Astrocyte (in vitro differentiated cells and primary cell): ENCODE measurements at regions not wholly inside any gene's neighbourhood (a gene's known extent, or its start where the extent isn't known, plus 50 kb on each side); places are given as distances from the start of the nearest gene placed in this dataset.

Source experiments
- EZH2 ChIP-seq: IDR thresholded peaks from 2 replicates; pipeline ENCODE4 v1.6.1; 2012; ENCODE audit warnings: mild to moderate bottlenecking, low read length, inconsistent platforms; ENCODE audit not compliant: insufficient read depth
- TF ChIP-seq, protein P1 (sequence below): IDR thresholded peaks from 2 replicates; pipeline ENCODE4 v1.5.1; 2011; ENCODE audit warnings: low read depth, mild to moderate bottlenecking, inconsistent platforms, low read length, moderate library complexity; ENCODE audit not compliant: insufficient read depth

DNA sequence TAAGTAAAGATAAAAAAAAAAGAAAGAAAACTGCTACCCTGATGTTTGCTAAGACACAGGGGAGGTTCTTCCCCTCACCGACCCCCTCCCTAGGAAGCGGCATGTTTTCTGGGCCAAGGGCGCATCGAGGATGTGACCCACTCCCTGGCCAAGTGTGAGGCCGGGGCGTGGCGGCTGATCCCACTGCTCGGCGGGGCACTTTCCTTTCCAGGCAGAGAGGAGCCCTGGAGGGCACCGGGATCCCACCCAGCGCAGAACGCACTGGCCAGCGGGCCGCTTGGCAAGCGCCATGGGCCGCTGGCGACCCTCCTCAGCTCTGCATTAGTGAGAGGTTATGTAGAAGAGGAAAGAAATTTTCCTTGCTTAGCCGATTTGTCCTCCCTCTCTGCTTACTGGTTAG, 93.4 kb downstream of the ZNF736 start:
- TF ChIP-seq, protein P1, sequence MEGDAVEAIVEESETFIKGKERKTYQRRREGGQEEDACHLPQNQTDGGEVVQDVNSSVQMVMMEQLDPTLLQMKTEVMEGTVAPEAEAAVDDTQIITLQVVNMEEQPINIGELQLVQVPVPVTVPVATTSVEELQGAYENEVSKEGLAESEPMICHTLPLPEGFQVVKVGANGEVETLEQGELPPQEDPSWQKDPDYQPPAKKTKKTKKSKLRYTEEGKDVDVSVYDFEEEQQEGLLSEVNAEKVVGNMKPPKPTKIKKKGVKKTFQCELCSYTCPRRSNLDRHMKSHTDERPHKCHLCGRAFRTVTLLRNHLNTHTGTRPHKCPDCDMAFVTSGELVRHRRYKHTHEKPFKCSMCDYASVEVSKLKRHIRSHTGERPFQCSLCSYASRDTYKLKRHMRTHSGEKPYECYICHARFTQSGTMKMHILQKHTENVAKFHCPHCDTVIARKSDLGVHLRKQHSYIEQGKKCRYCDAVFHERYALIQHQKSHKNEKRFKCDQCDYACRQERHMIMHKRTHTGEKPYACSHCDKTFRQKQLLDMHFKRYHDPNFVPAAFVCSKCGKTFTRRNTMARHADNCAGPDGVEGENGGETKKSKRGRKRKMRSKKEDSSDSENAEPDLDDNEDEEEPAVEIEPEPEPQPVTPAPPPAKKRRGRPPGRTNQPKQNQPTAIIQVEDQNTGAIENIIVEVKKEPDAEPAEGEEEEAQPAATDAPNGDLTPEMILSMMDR = no peak
- TF ChIP-seq EZH2 = no peak
